ENCODE measurements at regions not wholly inside any gene's neighbourhood (a gene's known extent, or its start where the extent isn't known, plus 50 kb on each side); places are given as distances from the start of the nearest gene placed in this dataset.

DNA sequence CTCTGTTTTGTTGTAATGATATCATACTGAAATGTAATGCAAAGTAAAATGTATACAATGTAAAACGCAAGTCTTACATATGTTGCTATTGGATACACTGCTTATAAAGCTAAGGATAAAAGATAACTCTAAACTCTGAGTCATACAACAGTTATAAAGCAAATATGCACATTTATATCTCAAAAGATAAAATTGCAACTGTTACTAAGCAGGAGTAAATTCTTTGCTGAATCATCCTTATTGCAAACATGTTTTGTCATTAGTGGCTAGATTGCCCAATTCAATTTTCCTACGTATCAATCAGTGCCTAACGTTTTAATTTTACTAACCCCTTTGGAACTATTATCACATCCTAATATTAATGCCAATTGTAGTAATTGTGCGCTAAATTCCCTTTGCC lies 762.9 kb downstream of the LTN1 start:
- H3K4me3 ChIP-seq, result no peak overlapping the region
- DNase-seq (ENCODE audit: low spot score), result no peak
- TF ChIP-seq, protein P1, sequence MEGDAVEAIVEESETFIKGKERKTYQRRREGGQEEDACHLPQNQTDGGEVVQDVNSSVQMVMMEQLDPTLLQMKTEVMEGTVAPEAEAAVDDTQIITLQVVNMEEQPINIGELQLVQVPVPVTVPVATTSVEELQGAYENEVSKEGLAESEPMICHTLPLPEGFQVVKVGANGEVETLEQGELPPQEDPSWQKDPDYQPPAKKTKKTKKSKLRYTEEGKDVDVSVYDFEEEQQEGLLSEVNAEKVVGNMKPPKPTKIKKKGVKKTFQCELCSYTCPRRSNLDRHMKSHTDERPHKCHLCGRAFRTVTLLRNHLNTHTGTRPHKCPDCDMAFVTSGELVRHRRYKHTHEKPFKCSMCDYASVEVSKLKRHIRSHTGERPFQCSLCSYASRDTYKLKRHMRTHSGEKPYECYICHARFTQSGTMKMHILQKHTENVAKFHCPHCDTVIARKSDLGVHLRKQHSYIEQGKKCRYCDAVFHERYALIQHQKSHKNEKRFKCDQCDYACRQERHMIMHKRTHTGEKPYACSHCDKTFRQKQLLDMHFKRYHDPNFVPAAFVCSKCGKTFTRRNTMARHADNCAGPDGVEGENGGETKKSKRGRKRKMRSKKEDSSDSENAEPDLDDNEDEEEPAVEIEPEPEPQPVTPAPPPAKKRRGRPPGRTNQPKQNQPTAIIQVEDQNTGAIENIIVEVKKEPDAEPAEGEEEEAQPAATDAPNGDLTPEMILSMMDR (IDR thresholded peaks at IDR 0.05), result no peak
- H3K27ac ChIP-seq, result no peak overlapping the region

DNA sequence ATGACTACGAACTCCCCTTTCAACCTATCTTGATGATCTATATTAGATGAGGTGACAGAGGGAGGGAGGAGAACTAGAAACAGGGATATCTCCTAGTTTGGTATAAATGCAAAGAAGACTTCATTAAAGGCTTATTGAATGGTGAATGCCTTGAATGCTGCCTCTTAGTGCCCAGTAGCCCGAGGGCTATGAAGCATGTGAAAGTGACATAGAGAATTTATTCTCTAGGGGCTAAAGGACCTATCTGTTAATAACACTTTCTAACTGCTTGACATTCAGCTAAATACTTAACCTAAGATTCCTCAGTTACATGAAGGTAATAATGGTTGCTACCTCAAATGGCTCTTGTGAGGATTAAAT lies 764.1 kb downstream of the LTN1 start:
- H3K4me3 ChIP-seq, result no peak overlapping the region
- DNase-seq (ENCODE audit: low spot score), result no peak
- TF ChIP-seq, protein P1 (IDR thresholded peaks at IDR 0.05), result no peak
- H3K27ac ChIP-seq, result no peak overlapping the region

DNA sequence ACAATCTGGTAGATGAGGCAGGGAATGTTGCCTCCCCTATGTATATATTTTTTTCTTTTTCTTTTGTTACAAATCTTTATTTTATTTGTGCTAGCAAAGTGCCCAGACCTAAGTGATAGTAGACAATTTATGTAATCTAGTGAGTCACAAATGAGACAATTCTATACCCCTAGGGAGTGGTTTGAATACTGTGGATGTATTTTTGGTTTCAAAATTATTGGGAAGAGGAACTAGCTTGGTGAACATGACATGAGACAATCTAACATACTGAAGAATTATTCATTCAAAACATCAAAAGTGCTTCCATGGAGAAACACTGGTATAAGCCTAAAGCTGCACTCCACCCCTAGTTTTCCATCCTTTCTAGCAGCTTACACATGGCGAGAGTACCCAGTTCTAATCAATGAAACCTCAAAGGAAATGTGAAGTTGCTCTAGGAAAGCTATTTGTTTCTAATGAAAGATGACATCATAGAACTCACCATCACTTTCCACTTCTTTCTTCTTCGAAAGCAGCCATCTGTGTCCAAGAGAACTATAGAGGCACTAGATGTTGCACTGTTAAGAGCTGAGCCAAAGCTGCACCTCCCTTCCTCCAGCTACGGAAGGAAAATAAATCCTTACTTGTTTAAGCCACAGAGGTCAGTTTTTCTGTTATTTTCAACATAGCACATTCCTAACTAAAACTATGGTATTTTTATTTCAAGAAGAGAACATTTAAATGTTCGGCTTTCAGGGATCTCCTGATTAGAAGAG lies 764.6 kb downstream of the LTN1 start:
- Histone ChIP-seq H3K4me3 (no peak overlapping the region), H3K27ac (no peak overlapping the region)
- no peak for DNase-seq (ENCODE audit: low spot score)
- TF ChIP-seq, protein P1 (IDR thresholded peaks at IDR 0.05), result no peak

DNA sequence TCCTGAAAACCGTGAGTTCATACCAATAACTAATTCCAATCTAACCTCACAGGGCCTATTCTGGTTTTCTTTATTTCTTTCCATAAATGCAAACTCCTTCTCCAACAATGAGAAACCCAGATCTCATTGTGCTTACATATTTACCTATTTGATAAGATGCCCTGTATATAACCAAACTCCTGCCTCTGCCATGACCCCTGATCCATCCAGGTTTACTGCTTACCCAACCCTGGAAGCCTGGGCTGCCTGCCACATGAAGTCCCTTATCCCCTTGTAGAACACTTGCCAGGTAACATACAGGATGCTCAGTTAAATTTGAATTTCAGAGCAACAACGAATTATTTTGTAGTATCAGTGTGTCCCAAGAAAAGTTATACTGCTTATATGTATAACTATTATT lies 766.1 kb downstream of the LTN1 start:
- no peak overlapping the region for H3K27ac ChIP-seq
- DNase-seq (ENCODE audit: low spot score), result no peak
- TF ChIP-seq, protein P1 (IDR thresholded peaks at IDR 0.05), result no peak

DNA sequence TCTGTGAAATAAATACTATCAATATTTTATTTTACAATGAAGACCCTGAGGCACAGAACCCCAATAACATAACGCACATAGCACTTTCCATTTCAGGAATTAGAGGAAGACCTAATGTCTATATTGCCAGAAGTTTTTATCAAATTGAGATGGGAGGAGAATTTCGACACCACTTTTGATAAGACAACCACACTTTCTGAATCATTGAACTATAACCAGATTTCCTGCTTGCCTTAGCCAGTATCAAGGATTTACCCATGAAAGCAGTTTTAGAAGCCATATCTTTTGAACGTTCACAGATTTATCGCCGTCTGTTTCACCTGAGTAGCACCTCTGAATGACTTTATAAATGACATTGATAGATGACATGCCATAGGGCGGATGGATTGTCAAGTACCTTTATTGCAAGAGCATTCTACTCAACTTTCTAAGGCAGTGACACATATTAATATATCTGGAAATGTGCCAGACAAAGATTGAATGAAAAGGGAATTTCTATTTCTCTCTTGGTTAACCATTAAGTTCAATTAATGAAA lies 768.4 kb downstream of the LTN1 start:
- Histone ChIP-seq H3K4me3 (no peak overlapping the region), H3K27ac (no peak overlapping the region)
- DNase-seq (ENCODE audit: low spot score), result no peak
- TF ChIP-seq, protein P1 (IDR thresholded peaks at IDR 0.05), result no peak

More for the DNA sequence above, 766.1 kb downstream of the LTN1 start:
- H3K4me3 ChIP-seq, result no peak overlapping the region

DNA sequence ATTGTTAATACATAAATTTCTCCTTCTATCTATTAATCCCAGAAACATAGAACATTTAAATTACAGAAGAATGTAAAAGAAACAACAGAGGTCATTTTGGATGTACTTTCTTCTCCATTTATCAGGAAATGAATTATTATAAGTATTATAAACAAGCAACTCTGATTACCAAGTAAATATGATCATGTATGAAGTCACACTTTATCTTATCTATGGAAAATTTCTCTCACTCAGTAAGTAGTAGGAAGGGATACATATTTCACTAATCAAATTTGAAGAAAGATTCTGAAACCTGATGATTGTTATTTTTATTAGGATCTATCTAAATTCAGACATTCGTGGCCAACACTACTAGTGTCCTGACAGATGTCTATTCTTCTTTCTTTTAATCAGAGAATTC lies 770.7 kb downstream of the LTN1 start:
- no peak for DNase-seq (ENCODE audit: low spot score)
- TF ChIP-seq, protein P1 (IDR thresholded peaks at IDR 0.05), result no peak
- Histone ChIP-seq H3K4me3 (no peak overlapping the region), H3K27ac (no peak overlapping the region)

DNA sequence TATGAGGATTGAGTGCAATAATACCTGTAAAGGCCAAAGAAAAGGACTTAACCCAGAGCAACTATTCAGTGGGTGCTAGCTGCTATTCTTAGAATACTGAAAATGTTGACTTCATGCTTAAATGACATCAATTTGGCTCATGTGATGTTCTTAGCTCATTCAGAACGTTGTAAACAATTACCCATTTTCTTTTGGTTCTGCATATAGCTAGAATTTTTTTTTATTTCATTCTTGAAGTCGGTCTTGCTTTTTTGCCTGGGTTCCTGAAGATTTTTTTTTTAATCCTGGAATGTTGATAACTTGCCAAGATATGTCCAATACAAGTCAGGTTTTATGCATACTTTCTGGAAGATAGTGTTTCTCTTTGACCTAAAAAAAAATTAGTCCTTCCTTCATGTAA lies 772.0 kb downstream of the LTN1 start:
- TF ChIP-seq, protein P1 (IDR thresholded peaks at IDR 0.05), result no peak
- DNase-seq (ENCODE audit: low spot score), result no peak
- H3K4me3 ChIP-seq, result no peak overlapping the region
- peak overlapping the region in 1 of 2 donors; percentile 11 for H3K27ac ChIP-seq

Measured in coronary artery (tissue), 2 donors.